ENCODE measurements at regions not wholly inside any gene's neighbourhood (a gene's known extent, or its start where the extent isn't known, plus 50 kb on each side); places are given as distances from the start of the nearest gene placed in this dataset.

DNA sequence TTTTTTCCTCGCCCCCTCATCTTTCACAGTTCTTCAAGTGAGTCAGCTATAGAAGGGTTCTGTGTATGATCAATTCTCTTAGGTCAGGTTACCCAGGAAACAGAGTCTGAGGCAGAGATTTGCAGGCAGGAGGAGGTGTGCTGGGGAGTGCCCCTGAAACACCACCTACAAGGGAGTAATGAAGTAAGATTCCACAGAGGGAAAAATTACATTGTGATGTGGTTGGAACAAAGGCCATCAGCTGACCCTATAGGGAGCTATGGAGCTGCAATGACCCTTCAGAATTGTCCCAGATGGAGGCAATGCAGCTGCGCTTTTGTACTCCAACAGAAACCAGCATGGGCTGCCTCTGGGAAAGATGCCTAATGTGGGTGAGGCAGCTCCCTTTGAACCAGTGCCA, 142.2 kb upstream of the CNTN3 start:
- no peaks in the 10 kb centered on the region for H3K36me3 ChIP-seq (ENCODE audit: control insufficient read depth, insufficient read depth, low read length)
- CTCF ChIA-PET (ENCODE audit: low intra/inter-chr PET ratio), result no interaction called here
- FAIRE-seq (no peak), ATAC-seq (no peak), DNase-seq (ENCODE audit: extremely low read depth in 1 of 4, low spot score in 3 of 4) (no peak)
- no peaks in the 10 kb centered on the region for H3K4me1 ChIP-seq (replicated peaks in 1 of 2; ENCODE audit: control insufficient read depth in 2 of 2, insufficient read depth in 2 of 2, low read length in 2 of 2)
- H2AFZ ChIP-seq (ENCODE audit: low read depth, low read length), result no peak overlapping the region
- no peak overlapping the region for H3K4me2 ChIP-seq (ENCODE audit: insufficient read depth, low read length)
- H4K20me1 ChIP-seq (replicated peaks; ENCODE audit: control insufficient read depth, insufficient read depth, low read length), result no peaks in the 10 kb centered on the region
- 0% methylated on average over 2 of the region's 2 CpGs for WGBS (ENCODE audit: insufficient coverage, low coverage, missing lambda C conversion rate)
- BruUV-seq (replicated peaks), result no TSS peak
- no peaks in the 10 kb centered on the region for H3K27me3 ChIP-seq (ENCODE audit: control insufficient read depth in 2 of 2, insufficient read depth in 2 of 2, low read length in 2 of 2)
- no peak overlapping the region for H3K9ac ChIP-seq (ENCODE audit: insufficient read depth in 1 of 2, low read depth in 2 of 2, low read length in 2 of 2)
- no peaks in the 10 kb centered on the region for H3K79me2 ChIP-seq (ENCODE audit: control insufficient read depth, insufficient read depth, low read length)
- intact Hi-C loops (cut with micrococcal nuclease), result no loop called here
- in situ Hi-C loops (cut with MboI), result no loop called here
- no peaks in the 10 kb centered on the region for H3K9me3 ChIP-seq (replicated peaks; ENCODE audit: control insufficient read depth, insufficient read depth, low read depth, low read length)
- POLR2A ChIA-PET, result no interaction called here
- no peak overlapping the region for H3K27ac ChIP-seq (ENCODE audit: extremely low read depth, low read depth, low read length)
- TF ChIP-seq, protein P1, sequence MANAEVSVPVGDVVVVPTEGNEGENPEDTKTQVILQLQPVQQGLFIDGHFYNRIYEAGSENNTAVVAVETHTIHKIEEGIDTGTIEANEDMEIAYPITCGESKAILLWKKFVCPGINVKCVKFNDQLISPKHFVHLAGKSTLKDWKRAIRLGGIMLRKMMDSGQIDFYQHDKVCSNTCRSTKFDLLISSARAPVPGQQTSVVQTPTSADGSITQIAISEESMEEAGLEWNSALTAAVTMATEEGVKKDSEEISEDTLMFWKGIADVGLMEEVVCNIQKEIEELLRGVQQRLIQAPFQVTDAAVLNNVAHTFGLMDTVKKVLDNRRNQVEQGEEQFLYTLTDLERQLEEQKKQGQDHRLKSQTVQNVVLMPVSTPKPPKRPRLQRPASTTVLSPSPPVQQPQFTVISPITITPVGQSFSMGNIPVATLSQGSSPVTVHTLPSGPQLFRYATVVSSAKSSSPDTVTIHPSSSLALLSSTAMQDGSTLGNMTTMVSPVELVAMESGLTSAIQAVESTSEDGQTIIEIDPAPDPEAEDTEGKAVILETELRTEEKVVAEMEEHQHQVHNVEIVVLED (CRISPR knock-in tag; IDR thresholded peaks at IDR 0.05), result no peak
- TF ChIP-seq PHB (CRISPR knock-in tag; IDR thresholded peaks at IDR 0.05) (no peak), POLR2H (tag; IDR thresholded peaks at IDR 0.05; ENCODE audit: low read depth) (no peak), L3MBTL2 (IDR thresholded peaks at IDR 0.05) (no peak), NUFIP1 (IDR thresholded peaks at IDR 0.05; ENCODE audit: partially characterized antibody) (no peak), HCFC1 (IDR thresholded peaks at IDR 0.05; ENCODE audit: low read depth, low read length) (no peak), NR1H2 (CRISPR knock-in tag; IDR thresholded peaks at IDR 0.05) (no peak), HDAC1 (IDR thresholded peaks at IDR 0.05) (no peak), FOXP1 (CRISPR knock-in tag; IDR thresholded peaks at IDR 0.05) (no peak)
- TF ChIP-seq, protein P2, sequence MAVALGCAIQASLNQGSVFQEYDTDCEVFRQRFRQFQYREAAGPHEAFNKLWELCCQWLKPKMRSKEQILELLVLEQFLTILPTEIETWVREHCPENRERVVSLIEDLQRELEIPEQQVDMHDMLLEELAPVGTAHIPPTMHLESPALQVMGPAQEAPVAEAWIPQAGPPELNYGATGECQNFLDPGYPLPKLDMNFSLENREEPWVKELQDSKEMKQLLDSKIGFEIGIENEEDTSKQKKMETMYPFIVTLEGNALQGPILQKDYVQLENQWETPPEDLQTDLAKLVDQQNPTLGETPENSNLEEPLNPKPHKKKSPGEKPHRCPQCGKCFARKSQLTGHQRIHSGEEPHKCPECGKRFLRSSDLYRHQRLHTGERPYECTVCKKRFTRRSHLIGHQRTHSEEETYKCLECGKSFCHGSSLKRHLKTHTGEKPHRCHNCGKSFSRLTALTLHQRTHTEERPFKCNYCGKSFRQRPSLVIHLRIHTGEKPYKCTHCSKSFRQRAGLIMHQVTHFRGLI (CRISPR knock-in tag; IDR thresholded peaks at IDR 0.05), result no peak
- TF ChIP-seq, protein P3, sequence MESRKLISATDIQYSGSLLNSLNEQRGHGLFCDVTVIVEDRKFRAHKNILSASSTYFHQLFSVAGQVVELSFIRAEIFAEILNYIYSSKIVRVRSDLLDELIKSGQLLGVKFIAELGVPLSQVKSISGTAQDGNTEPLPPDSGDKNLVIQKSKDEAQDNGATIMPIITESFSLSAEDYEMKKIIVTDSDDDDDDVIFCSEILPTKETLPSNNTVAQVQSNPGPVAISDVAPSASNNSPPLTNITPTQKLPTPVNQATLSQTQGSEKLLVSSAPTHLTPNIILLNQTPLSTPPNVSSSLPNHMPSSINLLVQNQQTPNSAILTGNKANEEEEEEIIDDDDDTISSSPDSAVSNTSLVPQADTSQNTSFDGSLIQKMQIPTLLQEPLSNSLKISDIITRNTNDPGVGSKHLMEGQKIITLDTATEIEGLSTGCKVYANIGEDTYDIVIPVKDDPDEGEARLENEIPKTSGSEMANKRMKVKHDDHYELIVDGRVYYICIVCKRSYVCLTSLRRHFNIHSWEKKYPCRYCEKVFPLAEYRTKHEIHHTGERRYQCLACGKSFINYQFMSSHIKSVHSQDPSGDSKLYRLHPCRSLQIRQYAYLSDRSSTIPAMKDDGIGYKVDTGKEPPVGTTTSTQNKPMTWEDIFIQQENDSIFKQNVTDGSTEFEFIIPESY (CRISPR knock-in tag; IDR thresholded peaks at IDR 0.05), result no peak
- no peak overlapping the region for H3K4me3 ChIP-seq
- no peaks in the 10 kb centered on the region for H3K9me1 ChIP-seq (ENCODE audit: control insufficient read depth, insufficient read depth, low read length)

Data from K562 (cell line).